GM21360 (cell line): ENCODE measurements at regions not wholly inside any gene's neighbourhood (a gene's known extent, or its start where the extent isn't known, plus 50 kb on each side); places are given as distances from the start of the nearest gene placed in this dataset.

Source experiments
- ATAC-seq: cut with Tn5 transposase; IDR thresholded peaks from one replicate; pipeline ENCODE4 v1.9.1; 2021; ENCODE audit warnings: mild to moderate bottlenecking, moderate library complexity; ENCODE audit not compliant: unreplicated experiment

DNA sequence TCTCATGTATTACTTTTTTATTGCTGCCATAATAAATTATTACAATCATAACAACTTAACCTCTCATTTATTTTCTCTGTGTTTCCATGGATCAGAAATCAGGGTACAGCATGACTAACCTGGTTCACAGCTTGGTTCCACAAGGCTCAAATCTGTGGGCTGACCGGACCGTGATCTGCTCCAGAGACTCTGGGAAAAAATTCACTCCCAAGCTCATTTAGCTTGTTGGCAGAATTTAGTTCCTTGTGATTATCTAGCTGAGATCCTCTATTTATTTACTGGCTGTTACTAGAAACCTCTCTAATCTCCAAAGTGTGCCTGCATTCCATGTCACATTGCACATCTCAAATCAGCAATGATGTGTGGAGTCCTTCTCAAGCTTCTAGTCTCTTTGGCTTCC lies 386.6 kb downstream of the DIPK2A start:
- no peak for ATAC-seq

DNA sequence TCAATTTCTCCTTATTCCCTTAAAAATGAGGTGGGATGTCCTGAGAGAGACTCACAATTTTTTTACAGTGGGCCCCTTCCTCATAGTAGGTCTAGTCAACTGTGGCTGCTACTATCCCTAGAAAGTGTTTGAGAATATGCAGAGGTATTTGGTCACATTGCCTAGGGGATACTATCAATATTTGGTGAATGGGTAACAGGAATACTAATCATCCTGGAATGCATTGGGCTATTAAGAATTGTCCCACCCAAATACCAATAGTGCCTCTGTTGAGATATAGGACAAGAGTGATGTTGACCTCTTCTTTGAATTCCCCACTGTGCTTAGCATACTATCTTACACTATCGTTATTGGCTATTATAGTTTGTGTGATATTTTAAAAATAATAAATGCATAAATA lies 389.4 kb downstream of the DIPK2A start:
- ATAC-seq, result no peak

DNA sequence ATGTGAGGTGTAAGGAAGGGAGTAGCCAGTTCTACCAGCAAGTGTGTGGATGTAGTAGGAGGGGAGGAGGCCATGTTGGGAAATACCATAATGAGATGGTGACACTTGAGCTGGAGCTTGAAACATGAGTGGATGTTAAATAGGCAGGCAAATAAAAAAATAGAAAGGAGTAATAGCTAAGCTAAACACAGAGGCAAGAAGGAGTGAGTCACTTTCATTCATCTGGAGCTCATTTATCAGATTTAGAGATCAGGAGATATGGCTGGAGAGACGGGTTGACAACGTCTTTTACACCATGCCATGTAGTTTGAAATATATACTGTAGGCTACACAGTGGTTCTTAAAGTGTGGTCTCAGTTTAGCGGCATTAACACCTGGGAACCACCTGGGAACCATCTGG lies 390.5 kb downstream of the DIPK2A start:
- ATAC-seq, result no peak

DNA sequence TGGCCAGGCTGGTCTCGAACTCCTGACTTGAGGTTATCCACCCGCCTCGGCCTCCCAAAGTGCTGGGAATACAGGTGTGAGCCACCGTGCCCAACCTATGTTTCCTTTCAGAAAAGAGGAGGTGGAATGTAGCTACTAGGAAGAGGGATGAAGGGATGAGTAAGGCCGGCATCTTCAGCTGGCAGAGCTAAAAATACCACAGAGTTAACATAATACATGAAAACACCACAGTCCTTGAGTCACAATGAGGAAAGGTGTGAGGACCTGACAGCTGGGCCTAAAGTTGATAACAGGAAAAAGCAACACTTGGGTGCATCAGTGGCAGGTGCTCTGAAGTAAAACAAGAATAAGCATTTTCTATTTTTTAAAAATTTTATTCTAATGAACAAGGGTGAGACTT lies 392.2 kb downstream of the DIPK2A start:
- no peak for ATAC-seq

DNA sequence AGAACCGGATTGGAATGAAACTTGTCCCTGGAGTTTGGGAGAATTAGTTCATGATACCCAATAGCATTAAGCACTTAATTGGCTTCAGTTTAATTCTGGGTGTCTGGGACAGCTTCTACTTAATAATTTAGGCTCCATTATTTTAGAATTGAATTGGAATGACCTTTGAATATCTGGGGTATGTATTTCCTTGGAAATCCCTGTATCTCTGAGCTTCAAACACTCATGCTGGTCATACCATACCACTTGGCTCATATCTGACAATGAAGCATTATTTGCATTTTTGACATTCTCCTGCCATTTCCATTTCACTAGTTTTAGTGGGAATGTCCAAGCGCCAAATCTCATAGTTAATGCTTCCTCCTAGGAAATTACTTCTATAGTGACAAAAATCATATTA lies 393.1 kb downstream of the DIPK2A start:
- ATAC-seq, result no peak

DNA sequence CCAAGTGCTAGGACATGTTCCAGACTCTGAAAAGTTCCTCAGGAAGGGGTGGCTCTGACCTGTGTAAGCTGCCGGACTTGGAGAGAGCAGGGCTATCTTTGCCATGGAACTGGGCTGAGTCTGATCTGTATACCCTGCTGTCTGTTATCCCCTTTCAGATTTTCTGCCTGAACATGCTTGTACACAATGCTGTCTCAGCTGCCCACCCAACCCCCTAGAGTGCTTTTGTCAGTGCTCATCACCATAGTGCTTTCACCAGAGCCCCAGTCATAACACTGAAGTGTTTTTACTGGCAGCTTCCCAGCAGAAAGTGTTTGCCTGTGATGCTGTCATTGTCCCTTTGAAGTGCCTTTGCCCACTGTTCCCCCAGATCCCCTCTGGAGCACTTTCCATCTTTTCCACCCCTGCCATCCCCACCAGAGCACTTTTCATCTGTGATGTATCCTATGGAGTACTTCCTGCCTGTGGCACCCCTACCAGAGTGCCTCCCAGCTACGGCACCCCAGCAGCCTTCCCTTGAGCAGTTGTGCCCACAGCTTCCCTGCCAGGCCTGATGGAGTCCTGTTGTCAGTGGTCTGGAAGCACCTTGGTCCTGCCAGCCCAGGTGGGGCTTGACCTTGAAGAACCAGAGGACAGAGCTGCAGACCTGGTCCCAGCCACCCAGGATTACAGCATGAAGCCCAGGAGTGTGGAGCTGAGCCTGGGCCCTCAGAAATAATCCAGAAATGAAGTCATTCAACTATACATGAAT lies 397.7 kb downstream of the DIPK2A start:
- no peak for ATAC-seq

DNA sequence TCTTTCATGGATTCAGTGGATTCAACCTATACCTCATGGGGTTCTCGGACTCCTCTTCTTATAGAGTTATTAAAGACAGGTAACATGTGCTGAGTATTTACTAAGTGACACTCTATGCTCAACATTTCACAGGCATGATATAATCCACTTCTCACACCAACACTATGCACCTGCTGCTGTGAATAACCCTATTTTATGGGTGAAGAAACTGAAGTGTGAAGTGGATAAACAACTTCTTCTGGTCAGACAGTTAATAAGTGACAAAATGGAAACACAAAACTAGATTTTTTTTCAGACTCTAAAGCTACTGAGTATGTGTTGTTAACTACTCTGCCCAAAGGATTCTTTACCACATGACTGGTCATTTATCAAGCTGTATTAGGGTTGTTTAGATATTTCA lies 403.5 kb downstream of the DIPK2A start:
- ATAC-seq, result no peak

DNA sequence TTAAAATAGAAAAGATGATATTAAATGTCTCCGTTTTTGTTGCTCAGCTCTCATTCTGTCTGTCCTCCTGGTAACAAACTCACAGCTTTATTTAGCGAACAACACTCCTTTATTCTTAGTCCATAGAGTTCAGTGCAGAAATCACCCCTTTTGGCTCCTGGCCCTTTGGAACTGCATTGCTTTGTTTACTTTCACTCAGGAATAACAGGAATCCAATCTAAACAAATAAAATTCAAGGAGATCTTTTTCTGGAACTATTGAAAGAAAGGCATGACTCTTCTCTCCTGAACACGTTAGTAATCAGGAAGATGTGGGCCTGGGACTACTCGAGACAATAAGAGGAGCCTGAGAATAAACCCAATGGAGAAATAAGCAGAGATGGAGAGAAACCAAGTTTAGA lies 409.2 kb downstream of the DIPK2A start:
- no peak for ATAC-seq

DNA sequence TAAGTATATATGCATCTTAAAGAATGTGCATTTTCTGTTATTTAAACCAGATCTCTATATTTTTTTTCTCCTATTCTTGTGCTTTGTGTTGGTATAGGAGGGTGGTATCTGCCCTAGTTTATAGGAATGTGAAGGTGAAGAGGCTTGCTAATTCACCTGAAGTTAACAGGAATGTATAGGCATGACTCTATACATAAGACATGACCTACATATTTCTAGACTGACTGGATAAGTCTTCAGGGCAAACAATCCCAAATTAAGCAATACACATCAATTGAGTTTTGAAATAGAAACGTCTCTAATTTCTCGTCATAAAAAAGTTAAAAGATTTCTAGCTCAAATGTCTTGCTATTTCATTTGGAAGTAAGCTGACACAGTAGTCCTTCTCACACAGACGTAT lies 410.0 kb downstream of the DIPK2A start:
- no peak for ATAC-seq

DNA sequence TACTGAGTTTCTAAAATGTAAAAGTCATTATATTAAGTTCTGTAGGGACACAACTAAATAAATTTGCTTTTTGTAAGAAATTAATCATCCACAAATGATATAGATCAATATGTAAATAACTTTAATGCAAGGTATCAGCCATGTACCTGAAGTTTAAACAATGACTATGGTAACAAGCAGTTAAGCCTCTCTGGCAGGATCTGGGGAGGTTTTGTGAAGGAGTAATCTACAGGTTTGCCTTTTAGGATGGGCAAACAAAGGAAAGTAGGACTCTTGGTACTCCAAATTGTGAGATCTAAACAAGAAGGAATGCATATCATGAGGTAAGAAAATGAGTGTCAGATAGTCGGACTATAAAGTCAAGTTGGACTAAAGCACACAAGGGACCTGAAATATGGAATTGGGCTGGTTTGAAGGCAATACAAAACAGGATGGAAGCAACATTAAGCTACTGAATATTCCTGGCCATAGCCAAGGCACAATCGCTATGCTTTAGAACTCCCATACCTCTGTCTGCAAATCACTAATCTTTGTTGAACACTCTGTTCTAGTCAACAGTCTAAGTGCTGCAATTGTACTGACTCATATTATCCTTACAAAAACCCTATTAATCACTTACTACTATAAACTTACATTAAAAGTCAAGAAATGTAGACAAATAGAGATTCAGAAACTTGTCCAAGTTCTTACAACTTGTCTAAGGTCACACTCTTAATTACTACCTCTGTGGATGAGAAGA lies 412.8 kb downstream of the DIPK2A start:
- no peak for ATAC-seq

DNA sequence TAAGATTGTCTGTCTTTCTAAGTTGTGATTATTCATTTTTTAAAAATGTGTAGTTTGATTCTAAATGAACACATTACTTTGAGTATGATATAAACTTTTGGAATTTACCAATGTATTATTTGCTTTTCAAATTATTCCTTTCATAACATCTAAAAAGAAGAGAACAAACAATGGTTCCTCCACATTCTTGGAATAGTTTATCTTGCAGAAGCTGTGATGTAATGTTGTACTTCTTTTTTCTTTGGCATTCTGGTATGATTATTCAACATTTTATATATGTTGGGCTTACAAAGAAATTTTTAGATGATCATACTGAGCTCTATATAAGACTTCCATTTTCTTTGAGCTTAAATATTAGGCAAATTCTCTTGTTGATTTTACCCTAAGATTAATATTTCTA lies 419.2 kb downstream of the DIPK2A start:
- no peak for ATAC-seq

DNA sequence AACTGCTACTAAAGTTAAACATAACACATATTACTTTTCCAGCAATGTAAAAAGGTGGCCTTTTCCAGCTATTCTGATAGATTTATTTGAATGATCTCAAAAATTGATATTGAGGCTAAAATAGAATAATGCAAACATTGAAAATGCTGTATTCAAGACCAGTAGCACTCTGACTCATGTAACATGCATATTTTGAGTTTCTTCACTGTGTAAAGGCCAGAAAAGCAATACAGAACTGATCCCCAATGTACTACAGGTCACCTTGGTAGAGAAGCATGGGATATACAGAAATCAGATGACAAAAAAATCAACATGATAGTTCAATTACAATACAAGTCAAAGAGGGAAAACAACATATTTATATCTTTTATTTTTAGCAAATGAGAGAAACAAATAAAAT lies 419.6 kb downstream of the DIPK2A start:
- ATAC-seq, result no peak

DNA sequence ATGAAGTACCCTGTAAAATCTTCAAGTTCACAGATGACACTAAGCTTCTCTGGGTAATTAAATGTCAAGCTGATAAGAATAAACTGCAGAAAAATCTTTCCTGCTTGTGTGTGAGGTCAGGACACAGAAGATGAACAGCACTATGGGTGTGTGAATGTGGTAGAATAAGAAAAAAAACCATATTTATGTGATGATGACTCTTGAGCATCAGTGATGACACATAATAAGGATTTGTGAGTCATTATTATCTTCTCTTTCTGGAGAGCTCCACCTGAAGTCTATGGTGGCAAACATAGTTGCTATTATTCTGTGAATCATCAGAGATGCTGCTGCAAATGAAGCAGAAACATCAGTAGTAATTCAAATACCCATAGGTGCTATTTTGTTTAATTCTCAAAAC lies 422.4 kb downstream of the DIPK2A start:
- ATAC-seq, result no peak

DNA sequence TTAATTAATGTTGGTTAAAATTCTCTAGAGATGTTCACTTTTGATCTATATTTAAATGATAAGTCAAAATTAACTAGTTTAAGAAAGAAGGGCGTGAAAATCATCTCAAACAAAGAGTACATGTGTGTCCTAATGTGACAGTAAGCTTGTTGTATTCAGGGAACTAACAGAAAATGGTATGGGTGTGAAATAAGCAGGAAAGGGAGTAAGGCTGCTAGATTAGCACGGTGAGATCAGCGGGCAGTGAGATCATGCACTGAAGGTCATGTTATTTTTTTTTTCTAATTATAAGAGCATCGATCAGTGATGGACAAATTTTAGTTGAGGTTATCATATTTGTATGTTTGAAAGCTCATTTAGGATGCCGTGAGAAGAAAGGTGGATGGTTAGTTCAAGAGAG lies 430.8 kb downstream of the DIPK2A start:
- no peak for ATAC-seq

DNA sequence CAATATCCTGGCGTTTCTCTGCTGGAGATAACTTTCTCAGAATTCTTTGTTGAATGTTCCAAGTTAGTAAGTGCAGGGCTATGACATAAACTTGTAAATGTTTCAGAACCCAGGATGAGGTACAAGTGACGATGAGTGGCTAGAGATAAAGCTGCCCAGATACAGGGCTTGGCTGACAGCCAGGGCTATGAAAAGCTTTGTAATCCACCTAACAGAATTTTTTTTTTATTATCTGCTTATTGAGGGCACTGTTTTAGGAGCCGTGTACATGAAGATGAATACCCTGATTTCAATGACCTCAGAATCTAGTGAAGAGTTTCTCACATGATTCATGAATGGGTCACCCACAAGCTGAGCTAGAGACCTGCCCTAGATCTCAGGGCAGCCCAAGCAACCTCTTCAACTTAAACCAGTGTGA lies 431.4 kb downstream of the DIPK2A start:
- no peak for ATAC-seq

DNA sequence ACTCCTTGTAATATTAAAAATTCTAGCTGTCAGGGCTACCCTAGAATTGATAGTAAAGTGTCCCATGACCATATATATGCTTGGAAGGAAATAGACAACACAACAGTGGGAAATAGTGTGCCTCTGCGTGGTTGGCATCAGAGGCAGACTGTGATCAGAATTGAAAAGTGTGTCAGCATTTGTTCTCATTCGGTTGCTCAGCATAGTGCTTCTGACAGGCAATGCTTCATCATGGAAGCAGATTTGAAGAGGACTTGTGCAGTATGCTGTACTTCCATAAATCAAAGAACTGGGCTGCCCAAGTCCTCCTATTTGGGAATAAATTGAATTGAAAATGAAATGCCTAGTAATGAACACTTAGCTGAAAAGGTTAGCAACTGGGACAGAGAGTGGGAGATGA lies 435.7 kb downstream of the DIPK2A start:
- ATAC-seq, result no peak

DNA sequence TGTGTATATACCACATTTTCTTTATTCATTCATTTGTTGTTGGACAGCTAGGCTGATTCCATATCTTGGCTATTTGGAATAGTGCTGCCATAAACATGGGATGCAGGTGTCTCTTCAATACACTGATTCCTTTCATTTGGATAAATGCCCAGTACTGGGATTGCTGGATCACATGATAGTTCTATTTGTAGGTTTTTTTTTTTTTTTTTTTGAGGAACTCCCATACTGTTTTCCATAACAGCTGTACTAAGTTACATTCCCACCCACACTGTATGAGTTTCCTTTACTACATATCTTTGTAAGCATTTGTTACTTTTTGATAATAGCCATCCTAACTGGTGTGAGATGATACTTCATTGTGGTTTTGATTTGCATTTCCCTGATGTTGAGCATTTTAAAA lies 437.7 kb downstream of the DIPK2A start:
- ATAC-seq, result no peak

DNA sequence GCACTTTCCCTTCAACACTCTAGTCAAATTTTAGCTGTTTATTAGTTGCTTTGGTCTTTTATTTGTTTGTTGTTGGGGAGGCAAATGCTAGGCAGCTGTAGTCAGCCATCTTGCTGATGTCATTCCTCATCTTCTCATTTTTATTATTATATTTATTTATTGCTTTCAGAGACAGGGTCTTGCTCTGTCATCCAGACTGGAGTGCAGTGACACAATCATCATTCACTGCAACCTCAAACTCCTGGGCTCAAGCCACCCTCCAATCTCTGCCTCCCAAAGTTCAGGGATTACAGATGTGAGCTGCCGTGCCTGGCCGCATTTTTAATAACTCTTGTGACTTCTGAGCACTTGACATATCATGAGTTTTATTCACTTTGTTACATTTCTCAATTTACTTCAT lies 441.4 kb downstream of the DIPK2A start:
- ATAC-seq, result no peak

DNA sequence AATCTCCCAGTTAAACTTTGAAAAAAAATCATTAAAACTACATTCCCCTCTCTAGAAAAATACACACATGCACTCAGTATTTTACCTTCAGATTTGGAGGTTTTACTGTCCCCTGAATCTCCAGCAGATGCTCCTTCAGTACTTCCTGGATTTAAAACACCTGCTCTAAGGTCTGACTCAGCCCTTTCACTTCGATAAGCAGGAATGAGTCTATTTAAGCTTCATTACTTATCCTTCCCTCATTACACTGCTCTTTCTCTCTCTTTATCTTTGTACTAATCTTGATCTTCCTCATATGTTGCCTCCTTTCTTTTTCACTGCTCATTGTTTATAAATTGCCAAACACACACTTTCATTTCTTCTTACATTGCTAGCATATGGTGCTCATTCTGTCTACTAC lies 443.9 kb downstream of the DIPK2A start:
- no peak for ATAC-seq

DNA sequence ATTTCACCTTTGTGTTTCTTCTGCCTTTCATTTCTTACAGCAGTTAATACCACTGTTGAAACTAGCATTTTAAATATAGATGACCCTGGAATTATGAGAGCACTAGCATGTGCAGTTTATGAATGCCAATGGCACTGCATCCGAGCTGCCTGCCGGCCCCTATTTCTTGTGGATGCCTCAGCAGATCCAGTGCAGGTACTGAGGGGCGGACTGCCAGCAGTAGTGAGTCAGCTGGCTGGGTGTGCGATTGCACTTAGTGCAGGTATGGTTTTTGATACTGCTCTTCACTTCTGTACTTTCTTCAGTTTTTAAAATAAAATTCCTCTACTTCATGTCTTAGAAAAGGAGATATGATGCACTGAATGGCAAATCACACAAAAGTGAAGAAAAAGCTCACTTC lies 453.0 kb downstream of the DIPK2A start:
- no peak for ATAC-seq

DNA sequence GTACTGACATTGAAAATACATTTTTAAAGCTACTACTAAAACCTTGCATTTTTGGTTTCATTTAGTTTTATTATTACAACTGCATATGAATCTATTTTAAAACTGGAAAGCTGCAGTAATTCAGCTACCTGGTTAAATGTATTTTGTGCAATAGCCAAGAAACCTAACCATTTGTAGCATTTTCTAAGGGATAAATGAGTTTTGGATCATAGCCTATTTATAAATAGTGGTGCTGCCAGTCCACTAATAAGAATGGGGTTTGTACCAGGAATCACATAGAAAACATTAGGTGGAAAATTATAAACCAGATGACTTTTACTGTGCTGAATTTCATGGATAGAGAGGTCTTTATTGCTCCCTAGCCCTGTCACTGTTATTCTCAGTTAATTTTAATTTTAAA lies 454.7 kb downstream of the DIPK2A start:
- no peak for ATAC-seq

DNA sequence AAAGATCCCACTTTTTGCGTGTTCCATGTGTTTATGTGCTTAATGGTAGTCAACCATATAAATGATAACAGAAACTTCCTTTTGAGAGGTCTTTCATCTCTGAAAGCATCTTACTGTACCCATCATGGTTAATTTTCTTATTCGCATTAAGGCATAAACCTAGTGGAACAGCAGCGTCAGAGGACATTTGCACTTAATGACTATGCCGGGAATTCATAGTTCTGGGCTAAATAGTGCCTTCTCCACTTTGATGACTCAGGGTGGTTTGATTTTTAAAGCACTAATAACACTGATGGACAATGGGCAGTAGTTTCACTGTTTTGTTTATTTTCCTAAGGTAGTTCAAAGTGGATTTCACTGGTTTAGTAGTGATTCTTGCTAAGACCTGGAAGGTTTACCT lies 455.3 kb downstream of the DIPK2A start:
- no peak for ATAC-seq

DNA sequence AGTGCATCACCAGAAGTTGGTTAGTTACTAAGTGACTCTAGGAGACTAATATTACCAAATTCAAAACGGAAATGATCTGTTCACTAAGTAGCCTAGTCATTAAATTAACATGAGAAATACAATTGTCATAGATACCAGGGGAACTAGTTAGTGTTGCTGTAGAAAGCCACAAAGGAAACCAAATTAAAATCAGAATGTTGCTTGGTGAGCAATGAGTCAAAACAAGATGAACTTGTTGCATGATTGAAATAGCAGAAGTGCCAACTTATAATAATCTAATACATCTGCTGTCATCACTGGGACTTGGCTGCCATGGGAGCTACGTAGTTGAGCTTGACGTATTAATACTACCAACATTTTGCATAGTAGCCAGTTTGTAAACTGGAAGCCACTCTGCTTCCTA lies 458.1 kb downstream of the DIPK2A start:
- ATAC-seq, result peak; percentile 58
